Neural progenitor cell (in vitro differentiated cells): ENCODE measurements at regions not wholly inside any gene's neighbourhood (a gene's known extent, or its start where the extent isn't known, plus 50 kb on each side); places are given as distances from the start of the nearest gene placed in this dataset.

Source experiments
- DNase-seq: peaks from one replicate; pipeline ENCODE4 v3.0.0-alpha.2; 2016; ENCODE audit warnings: low spot score
- H2AFZ ChIP-seq: fragments of 200-600 bp; sonication (generic); replicated peaks from 2 replicates; pipeline ENCODE4 v1.6.1; 2016; ENCODE audit warnings: antibody characterized with exemption
- H3F3A ChIP-seq: fragments of 200-600 bp; sonication (generic); 2 replicates; pipeline ENCODE4 v1.6.1; 2016; ENCODE audit warnings: antibody characterized with exemption, low read depth
- H3K27ac ChIP-seq: fragments of 200-600 bp; sonication (generic); 2 replicates; pipeline ENCODE4 v1.5.1; 2016; ENCODE audit warnings: mild to moderate bottlenecking
- H3K27me3 ChIP-seq: fragments of 200-600 bp; sonication (generic); 2 replicates; pipeline ENCODE4 v1.6.1; 2016; ENCODE audit warnings: mild to moderate bottlenecking, moderate library complexity
- H3K36me3 ChIP-seq: fragments of 200-600 bp; sonication (generic); 2 replicates; pipeline ENCODE4 v1.5.1; 2016
- H3K4me1 ChIP-seq: fragments of 200-600 bp; sonication (generic); 2 replicates; pipeline ENCODE4 v1.6.1; 2016; ENCODE audit warnings: mixed run types
- H3K4me2 ChIP-seq: fragments of 200-600 bp; sonication (generic); 2 replicates; pipeline ENCODE4 v1.6.1; 2016
- H3K4me3 ChIP-seq: fragments of 200-600 bp; sonication (generic); 2 replicates; pipeline ENCODE4 v1.5.1; 2016
- H3K79me2 ChIP-seq: fragments of 200-600 bp; sonication (generic); 2 replicates; pipeline ENCODE4 v1.6.1; 2016; ENCODE audit warnings: low read depth
- H3K9ac ChIP-seq: fragments of 200-600 bp; sonication (generic); 2 replicates; pipeline ENCODE4 v1.6.1; 2016
- H3K9me3 ChIP-seq: fragments of 200-600 bp; sonication (generic); 2 replicates; pipeline ENCODE4 v1.5.1; 2016; ENCODE audit warnings: low read depth
- H4K20me1 ChIP-seq: fragments of 200-600 bp; sonication (generic); 2 replicates; pipeline ENCODE4 v1.6.1; 2016; ENCODE audit warnings: low read depth
- H3K27ac Mint-ChIP-seq: 3 replicates; pipeline ENCODE4 v1.8.0; 2021; ENCODE audit warnings: mixed read lengths
- H3K27me3 Mint-ChIP-seq: 2 replicates; pipeline ENCODE4 v1.8.0; 2022; ENCODE audit warnings: low read depth, mild to moderate bottlenecking, inconsistent platforms, moderate library complexity, mixed read lengths; ENCODE audit not compliant: insufficient read depth
- H3K36me3 Mint-ChIP-seq: 3 replicates; pipeline ENCODE4 v1.8.0; 2021; ENCODE audit warnings: mixed read lengths
- H3K4me1 Mint-ChIP-seq: 3 replicates; pipeline ENCODE4 v1.8.0; 2021; ENCODE audit warnings: mixed read lengths
- H3K4me3 Mint-ChIP-seq: 3 replicates; pipeline ENCODE4 v1.8.0; 2021; ENCODE audit warnings: mild to moderate bottlenecking, moderate library complexity, mixed read lengths
- H3K9me3 Mint-ChIP-seq: 3 replicates; pipeline ENCODE4 v1.8.0; 2020; ENCODE audit warnings: mixed read lengths
- CTCF ChIP-seq: fragments of 200-600 bp; sonication (generic); IDR thresholded peaks from 2 replicates; pipeline ENCODE4 v1.5.1; 2017; ENCODE audit warnings: antibody characterized with exemption, mild to moderate bottlenecking
- EZH2 ChIP-seq: fragments of 200-600 bp; sonication (generic); IDR thresholded peaks from 2 replicates; pipeline ENCODE4 v1.6.1; 2017; ENCODE audit warnings: antibody characterized with exemption, mild to moderate bottlenecking, moderate library complexity
- EZH2phosphoT487 ChIP-seq: fragments of 200-600 bp; sonication (generic); IDR thresholded peaks from 2 replicates; pipeline ENCODE4 v1.6.1; 2017; ENCODE audit warnings: antibody characterized with exemption

DNA sequence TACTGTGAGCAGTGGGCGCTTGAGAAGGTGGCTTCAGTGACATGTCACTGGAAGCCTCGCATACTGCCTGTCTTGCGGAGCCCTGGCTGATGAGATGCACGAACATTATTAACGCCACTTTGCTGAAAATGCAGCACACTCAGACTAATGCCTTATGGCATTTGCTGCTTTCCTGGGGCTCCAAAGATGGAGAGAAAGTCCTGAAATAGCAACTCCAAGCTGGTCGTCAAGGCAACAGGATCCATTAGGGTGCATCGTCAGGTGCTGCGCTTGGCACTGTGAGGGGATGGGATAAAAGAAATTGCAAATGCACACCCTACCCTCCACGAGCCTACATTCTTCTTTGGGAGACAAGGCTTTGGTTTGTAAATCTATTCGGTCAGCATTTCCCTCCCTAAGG lies 592.5 kb downstream of the TYW1 start:
- Mint-ChIP-seq H3K27ac (no peak overlapping the region), H3K4me3 (no peak overlapping the region), H3K4me1 (peaks cover 4% of the 10 kb centered on the region), H3K9me3 (peaks cover 3% of the 10 kb centered on the region), H3K36me3 (no peaks in the 10 kb centered on the region), H3K27me3 (peaks cover 3% of the 10 kb centered on the region)
- no peak overlapping the region for H3K27ac ChIP-seq
- no peak overlapping the region for H2AFZ ChIP-seq
- TF ChIP-seq CTCF, result no peak
- TF ChIP-seq EZH2, result no peak
- TF ChIP-seq EZH2phosphoT487, result no peak
- no peaks in the 10 kb centered on the region for H3K27me3 ChIP-seq
- no peaks in the 10 kb centered on the region for H4K20me1 ChIP-seq
- H3K9ac ChIP-seq, result no peak overlapping the region
- no peaks in the 10 kb centered on the region for H3K4me1 ChIP-seq
- H3F3A ChIP-seq, result no peaks in the 10 kb centered on the region
- H3K4me2 ChIP-seq, result no peak overlapping the region
- H3K36me3 ChIP-seq, result no peaks in the 10 kb centered on the region
- H3K79me2 ChIP-seq, result no peaks in the 10 kb centered on the region
- no peak for DNase-seq
- no peak overlapping the region for H3K4me3 ChIP-seq
- H3K9me3 ChIP-seq, result no peaks in the 10 kb centered on the region

- Mint-ChIP-seq H3K9me3 (no peaks in the 10 kb centered on the region), H3K27me3 (peaks cover 3% of the 10 kb centered on the region), H3K27ac (no peak overlapping the region), H3K36me3 (no peaks in the 10 kb centered on the region), H3K4me3 (no peak overlapping the region), H3K4me1 (peaks cover 4% of the 10 kb centered on the region)
- Histone ChIP-seq H3F3A (no peaks in the 10 kb centered on the region), H3K36me3 (no peaks in the 10 kb centered on the region), H3K4me1 (no peaks in the 10 kb centered on the region), H3K9ac (no peak overlapping the region), H3K4me3 (no peak overlapping the region), H2AFZ (no peak overlapping the region), H3K79me2 (no peaks in the 10 kb centered on the region), H4K20me1 (no peaks in the 10 kb centered on the region), H3K4me2 (no peak overlapping the region), H3K9me3 (no peaks in the 10 kb centered on the region), H3K27me3 (no peaks in the 10 kb centered on the region), H3K27ac (no peak overlapping the region)
- TF ChIP-seq EZH2phosphoT487 (no peak), EZH2 (no peak), CTCF (no peak)
- DNase-seq, result no peak
Measured at GRCh38 chr7:67590649-67591048, 594.0 kb downstream of the TYW1 start.

DNA sequence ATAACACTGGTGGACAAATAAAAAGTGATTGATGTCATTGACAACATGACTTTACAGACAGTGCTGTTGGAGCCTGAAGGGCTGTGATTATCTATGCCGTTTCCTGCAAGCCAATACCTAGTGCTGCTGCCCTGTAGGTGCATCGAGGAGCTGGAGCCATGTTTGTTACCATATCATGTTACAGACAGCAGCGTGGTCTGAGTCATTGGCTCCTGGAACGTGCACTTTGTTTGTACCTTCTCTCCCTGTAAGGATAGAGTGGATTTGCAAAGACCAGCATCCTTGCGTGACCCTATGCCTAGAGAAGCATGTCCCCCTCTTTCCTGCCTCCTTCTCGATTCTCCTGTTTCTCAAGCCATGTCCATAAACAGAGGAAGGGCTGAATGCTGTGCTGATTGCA lies 597.2 kb downstream of the TYW1 start:
- no peaks in the 10 kb centered on the region for H3K4me1 ChIP-seq
- H3K27me3 ChIP-seq, result no peaks in the 10 kb centered on the region
- H4K20me1 ChIP-seq, result no peaks in the 10 kb centered on the region
- H3K27me3 Mint-ChIP-seq, result peaks cover 3% of the 10 kb centered on the region
- H2AFZ ChIP-seq, result no peak overlapping the region
- no peaks in the 10 kb centered on the region for H3K9me3 ChIP-seq
- no peak overlapping the region for H3K27ac Mint-ChIP-seq
- no peak overlapping the region for H3K9ac ChIP-seq
- H3K36me3 ChIP-seq, result no peaks in the 10 kb centered on the region
- peaks cover 3% of the 10 kb centered on the region for H3K9me3 Mint-ChIP-seq
- TF ChIP-seq EZH2, result no peak
- TF ChIP-seq CTCF, result no peak
- no peak for TF ChIP-seq EZH2phosphoT487
- H3K36me3 Mint-ChIP-seq, result no peaks in the 10 kb centered on the region
- H3K27ac ChIP-seq, result no peak overlapping the region
- DNase-seq, result no peak
- no peak overlapping the region for H3K4me3 ChIP-seq
- H3K4me1 Mint-ChIP-seq, result peaks cover 4% of the 10 kb centered on the region
- H3K4me2 ChIP-seq, result no peak overlapping the region
- H3F3A ChIP-seq, result no peaks in the 10 kb centered on the region
- no peak overlapping the region for H3K4me3 Mint-ChIP-seq
- H3K79me2 ChIP-seq, result no peaks in the 10 kb centered on the region
